Vagina (tissue), 2 donors: ENCODE measurements at regions not wholly inside any gene's neighbourhood (a gene's known extent, or its start where the extent isn't known, plus 50 kb on each side); places are given as distances from the start of the nearest gene placed in this dataset.

Experiments used
- DNase-seq, 2 donors: peaks; one replicate each; pipeline ENCODE4 v3.0.0-alpha.2; 2017; ENCODE audit errors: extremely low spot score in 2 of 2
- H3K27ac ChIP-seq: fragments of 200-600 bp; sonication (generic); one replicate; pipeline ENCODE4 v1.5.1; 2019
- H3K27me3 ChIP-seq: fragments of 200-600 bp; sonication (generic); one replicate; pipeline ENCODE4 v1.5.1; 2019
- H3K36me3 ChIP-seq, 2 donors: fragments of 200-600 bp; sonication (generic); one replicate each; pipeline ENCODE4 v1.5.1; 2017 to 2019
- H3K4me1 ChIP-seq: fragments of 200-600 bp; sonication (generic); one replicate; pipeline ENCODE4 v1.5.1; 2019
- H3K4me3 ChIP-seq, 2 donors: fragments of 200-600 bp; sonication (generic); 1 replicate in 1 of 2; 2 replicates in 1 of 2; pipeline ENCODE4 v1.5.1; 2016 to 2019
- H3K9me3 ChIP-seq: fragments of 200-600 bp; sonication (generic); one replicate; pipeline ENCODE4 v1.5.1; 2019
- POLR2A ChIP-seq, 2 donors: fragments of 450-650 bp; IDR thresholded peaks; one replicate each; pipeline ENCODE4 v1.6.1; 2017; ENCODE audit warnings: antibody characterized with exemption in 2 of 2, mild to moderate bottlenecking in 2 of 2, moderate library complexity in 2 of 2
- POLR2AphosphoS5 ChIP-seq, 2 donors: sonication (generic); formaldehyde crosslinking; IDR thresholded peaks; one replicate each; pipeline ENCODE4 v1.9.0; 2017; ENCODE audit warnings: antibody characterized with exemption in 2 of 2, mild to moderate bottlenecking in 2 of 2, low read depth in 1 of 2; ENCODE audit not compliant: insufficient read depth in 1 of 2
- intact Hi-C: fragments of 100-400 bp; cut with DNase I; formaldehyde crosslinking; loops from one replicate; pipeline ENCODE4 v1.15.1; 2023
- TF ChIP-seq, protein P1 (sequence below), 3 experiments: fragments of 450-650 bp in 2 of 3; fragments of 200-600 bp in 1 of 3; sonication (generic) in 1 of 3; IDR thresholded peaks; one replicate each; pipeline ENCODE4 v1.5.1; 2017 to 2019; ENCODE audit warnings: antibody characterized with exemption in 3 of 3, mild to moderate bottlenecking in 2 of 3, moderate library complexity in 2 of 3

DNA sequence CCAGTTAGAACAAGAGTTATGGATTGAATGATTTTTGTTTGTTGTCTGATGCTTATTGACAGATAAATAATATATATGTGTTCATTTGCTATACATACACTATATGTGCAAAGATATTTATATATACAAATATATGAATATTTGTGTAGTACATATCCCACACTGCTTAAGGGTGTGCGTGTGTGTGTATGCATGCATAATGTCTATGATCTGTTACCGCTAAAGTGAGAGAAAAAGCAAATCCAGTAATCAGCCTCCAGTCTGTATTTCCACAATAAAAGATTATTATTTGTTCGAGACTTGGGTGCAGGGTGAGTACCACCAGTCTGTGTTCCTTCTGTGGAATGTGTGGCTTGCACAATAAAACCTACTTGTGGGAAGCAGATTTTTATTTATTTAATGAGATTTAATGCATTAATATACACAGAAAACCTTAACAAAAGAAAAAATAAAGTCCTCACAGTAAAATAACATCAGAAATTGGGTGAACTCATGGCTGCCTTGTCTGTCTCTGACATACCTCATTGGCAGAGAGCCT is 366.0 kb upstream of the TBL1XR1 start:
- H3K4me1 ChIP-seq, result no peaks in the 10 kb centered on the region
- no peak overlapping the region for H3K27ac ChIP-seq
- TF ChIP-seq POLR2AphosphoS5 (IDR thresholded peaks at IDR 0.05; ENCODE audit: insufficient read depth in 1 of 2, low read depth in 1 of 2), result no peak
- TF ChIP-seq POLR2A (IDR thresholded peaks at IDR 0.05), result no peak
- TF ChIP-seq, protein P1, sequence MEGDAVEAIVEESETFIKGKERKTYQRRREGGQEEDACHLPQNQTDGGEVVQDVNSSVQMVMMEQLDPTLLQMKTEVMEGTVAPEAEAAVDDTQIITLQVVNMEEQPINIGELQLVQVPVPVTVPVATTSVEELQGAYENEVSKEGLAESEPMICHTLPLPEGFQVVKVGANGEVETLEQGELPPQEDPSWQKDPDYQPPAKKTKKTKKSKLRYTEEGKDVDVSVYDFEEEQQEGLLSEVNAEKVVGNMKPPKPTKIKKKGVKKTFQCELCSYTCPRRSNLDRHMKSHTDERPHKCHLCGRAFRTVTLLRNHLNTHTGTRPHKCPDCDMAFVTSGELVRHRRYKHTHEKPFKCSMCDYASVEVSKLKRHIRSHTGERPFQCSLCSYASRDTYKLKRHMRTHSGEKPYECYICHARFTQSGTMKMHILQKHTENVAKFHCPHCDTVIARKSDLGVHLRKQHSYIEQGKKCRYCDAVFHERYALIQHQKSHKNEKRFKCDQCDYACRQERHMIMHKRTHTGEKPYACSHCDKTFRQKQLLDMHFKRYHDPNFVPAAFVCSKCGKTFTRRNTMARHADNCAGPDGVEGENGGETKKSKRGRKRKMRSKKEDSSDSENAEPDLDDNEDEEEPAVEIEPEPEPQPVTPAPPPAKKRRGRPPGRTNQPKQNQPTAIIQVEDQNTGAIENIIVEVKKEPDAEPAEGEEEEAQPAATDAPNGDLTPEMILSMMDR (IDR thresholded peaks at IDR 0.05), result no peak

DNA sequence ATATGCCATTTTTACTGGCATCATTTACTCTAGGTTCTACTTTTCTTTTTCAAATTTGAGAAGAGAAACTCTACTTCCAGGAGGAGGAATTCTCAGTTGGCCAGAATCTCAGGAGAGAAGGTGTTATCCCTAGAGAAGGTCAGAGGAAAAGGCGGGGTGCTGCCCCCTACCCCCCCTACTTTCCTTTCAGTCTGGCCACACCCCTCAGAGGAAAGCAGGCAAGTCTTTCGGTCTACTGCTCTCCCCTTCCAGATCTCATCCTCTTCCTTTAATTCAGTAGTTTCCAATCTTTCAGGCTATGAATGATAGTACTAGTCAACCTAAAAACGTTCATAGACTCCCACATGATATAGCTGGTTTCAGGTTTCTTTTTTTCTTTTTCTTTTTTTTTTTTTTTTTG is 366.5 kb upstream of the TBL1XR1 start:
- Histone ChIP-seq H3K4me1 (no peaks in the 10 kb centered on the region), H3K27me3 (no peaks in the 10 kb centered on the region), H3K9me3 (no peaks in the 10 kb centered on the region), H3K27ac (no peak overlapping the region), H3K36me3 (no peaks in the 10 kb centered on the region), H3K4me3 (no peak overlapping the region)
- TF ChIP-seq POLR2A (IDR thresholded peaks at IDR 0.05), result no peak
- TF ChIP-seq, protein P1 (IDR thresholded peaks at IDR 0.05), result no peak
- no peak for TF ChIP-seq POLR2AphosphoS5 (IDR thresholded peaks at IDR 0.05; ENCODE audit: insufficient read depth in 1 of 2, low read depth in 1 of 2)
- intact Hi-C loops, result no loop called here
- DNase-seq, result no peak

More for the DNA sequence above, 366.0 kb upstream of the TBL1XR1 start:
- no peaks in the 10 kb centered on the region for H3K9me3 ChIP-seq
- no peaks in the 10 kb centered on the region for H3K36me3 ChIP-seq
- no peaks in the 10 kb centered on the region for H3K27me3 ChIP-seq
- DNase-seq, result no peak
- intact Hi-C loops, result no loop called here
- no peak overlapping the region for H3K4me3 ChIP-seq

DNA sequence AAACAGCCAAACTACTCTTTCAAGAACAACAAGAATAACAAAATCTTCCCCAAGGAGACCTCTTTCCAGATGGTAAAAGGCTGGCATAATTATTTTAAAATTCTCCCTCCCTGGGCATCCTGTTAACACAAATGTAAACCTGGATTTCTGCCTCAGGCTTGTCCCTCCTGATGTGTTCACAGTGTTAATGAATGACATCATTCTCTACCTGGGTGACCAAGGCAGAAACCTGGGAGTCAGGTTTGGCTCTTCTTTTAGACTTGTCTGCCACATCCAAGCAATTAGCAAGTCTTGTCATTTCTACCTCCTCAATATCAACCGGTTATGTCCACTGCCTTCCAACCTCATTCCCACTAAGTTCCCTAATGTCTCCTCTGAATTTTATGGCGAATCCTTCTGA is 368.7 kb upstream of the TBL1XR1 start:
- Histone ChIP-seq H3K27ac (no peak overlapping the region), H3K4me1 (peaks cover 5% of the 10 kb centered on the region), H3K9me3 (no peaks in the 10 kb centered on the region), H3K4me3 (no peak overlapping the region), H3K36me3 (no peaks in the 10 kb centered on the region), H3K27me3 (no peaks in the 10 kb centered on the region)
- TF ChIP-seq, protein P1 (IDR thresholded peaks at IDR 0.05), result no peak
- TF ChIP-seq POLR2AphosphoS5 (IDR thresholded peaks at IDR 0.05; ENCODE audit: insufficient read depth in 1 of 2, low read depth in 1 of 2) (no peak), POLR2A (IDR thresholded peaks at IDR 0.05) (no peak)
- intact Hi-C loops, result no loop called here
- DNase-seq, result no peak

DNA sequence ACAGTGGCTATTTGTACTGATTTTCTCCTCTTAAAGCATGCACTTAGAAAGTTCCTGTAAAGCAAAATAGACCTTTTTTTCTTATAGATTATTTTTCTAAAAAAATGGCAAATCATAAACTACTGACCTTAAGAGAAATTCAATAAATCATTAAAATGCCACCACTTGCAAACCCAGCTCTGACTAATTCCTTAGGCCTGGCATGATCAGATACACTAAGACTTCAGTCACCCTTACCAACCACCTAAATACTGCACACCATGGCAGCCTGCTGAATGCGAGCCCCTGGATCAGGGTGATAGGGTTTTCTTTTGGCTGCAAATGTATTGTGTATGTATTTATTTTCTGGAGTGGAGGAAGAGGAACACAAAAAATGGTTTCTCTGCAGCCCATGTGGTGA is 370.6 kb upstream of the TBL1XR1 start:
- Histone ChIP-seq H3K36me3 (no peaks in the 10 kb centered on the region), H3K4me1 (peaks cover 5% of the 10 kb centered on the region), H3K9me3 (no peaks in the 10 kb centered on the region), H3K27me3 (no peaks in the 10 kb centered on the region), H3K27ac (no peak overlapping the region), H3K4me3 (no peak overlapping the region)
- intact Hi-C loops, result no loop called here
- no peak for TF ChIP-seq POLR2AphosphoS5 (IDR thresholded peaks at IDR 0.05; ENCODE audit: insufficient read depth in 1 of 2, low read depth in 1 of 2)
- no peak for TF ChIP-seq POLR2A (IDR thresholded peaks at IDR 0.05)
- TF ChIP-seq, protein P1 (IDR thresholded peaks at IDR 0.05), result no peak
- DNase-seq, result no peak

DNA sequence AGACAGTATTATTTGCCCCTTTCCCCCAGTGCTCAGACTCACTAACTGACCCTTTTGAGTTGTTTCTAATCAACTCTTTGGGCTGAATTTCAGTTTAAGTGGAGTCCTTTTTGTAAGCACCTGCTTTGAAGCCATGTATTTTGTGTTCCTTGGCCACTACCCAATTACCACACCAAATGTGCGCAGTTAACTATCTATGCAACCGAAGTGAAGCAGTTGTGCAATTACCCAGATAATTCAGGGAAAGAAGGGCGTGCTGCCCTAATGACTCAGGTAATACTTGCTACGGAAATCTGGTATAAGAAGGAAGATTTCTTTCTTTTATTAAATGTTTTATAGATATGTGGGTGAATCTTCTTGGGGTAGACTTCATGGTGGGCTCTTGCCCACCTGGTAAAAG is 371.9 kb upstream of the TBL1XR1 start:
- DNase-seq, result no peak
- H3K4me1 ChIP-seq, result peaks cover 5% of the 10 kb centered on the region
- H3K27me3 ChIP-seq, result no peaks in the 10 kb centered on the region
- no peaks in the 10 kb centered on the region for H3K9me3 ChIP-seq
- H3K36me3 ChIP-seq, result no peaks in the 10 kb centered on the region
- intact Hi-C loops, result no loop called here
- H3K4me3 ChIP-seq, result no peak overlapping the region
- TF ChIP-seq, protein P1 (IDR thresholded peaks at IDR 0.05), result no peak
- TF ChIP-seq POLR2A (IDR thresholded peaks at IDR 0.05) (no peak), POLR2AphosphoS5 (IDR thresholded peaks at IDR 0.05; ENCODE audit: insufficient read depth in 1 of 2, low read depth in 1 of 2) (no peak)
- H3K27ac ChIP-seq, result no peak overlapping the region
